Upper lobe of left lung (tissue), 6 donors: ENCODE measurements at regions not wholly inside any gene's neighbourhood (a gene's known extent, or its start where the extent isn't known, plus 50 kb on each side); places are given as distances from the start of the nearest gene placed in this dataset.

ENCODE experiments used
- ATAC-seq, 2 donors: fragments of 200-7000 bp; cut with Tn5 transposase; one replicate each; pipeline ENCODE4 v1.9.1; 2022; ENCODE audit warnings: mild to moderate bottlenecking in 2 of 2, moderate library complexity in 2 of 2; ENCODE audit not compliant: low FRiP score in 2 of 2
- DNase-seq, 2 donors: peaks; one replicate each; pipeline ENCODE4 v3.0.0-alpha.2; 2019 to 2020
- H3K27ac ChIP-seq, 4 donors: fragments of 200-600 bp; sonication (generic); one replicate each; pipeline ENCODE4 v1.5.1; 2016 to 2019
- H3K27me3 ChIP-seq, 4 donors: fragments of 200-600 bp; sonication (generic); one replicate each; pipeline ENCODE4 v1.5.1; 2017 to 2019
- H3K36me3 ChIP-seq, 4 donors: fragments of 200-600 bp; sonication (generic); one replicate each; pipeline ENCODE4 v1.5.1; 2016 to 2019
- H3K4me1 ChIP-seq, 4 donors: fragments of 200-600 bp; sonication (generic); one replicate each; pipeline ENCODE4 v1.5.1; 2018 to 2019
- H3K4me3 ChIP-seq, 4 donors: fragments of 200-600 bp; sonication (generic); one replicate each; pipeline ENCODE4 v1.5.1; 2017 to 2019; ENCODE audit warnings: mild to moderate bottlenecking in 2 of 4, moderate library complexity in 1 of 4
- H3K9me3 ChIP-seq, 4 donors: fragments of 200-600 bp; sonication (generic); one replicate each; pipeline ENCODE4 v1.5.1; 2018 to 2019
- CTCF ChIP-seq, 6 experiments: fragments of 450-650 bp in 4 of 6; fragments of 200-600 bp in 2 of 6; sonication (generic) in 2 of 6; IDR thresholded peaks; one replicate each; pipeline ENCODE4 v1.5.1; 2016 to 2019; ENCODE audit warnings: antibody characterized with exemption in 6 of 6
- EP300 ChIP-seq, 4 donors: sonication (generic); formaldehyde crosslinking; IDR thresholded peaks; one replicate each; pipeline ENCODE4 v1.5.1; 2017; ENCODE audit warnings: antibody characterized with exemption in 4 of 4, control low read depth in 2 of 4
- POLR2A ChIP-seq, 4 donors: fragments of 450-650 bp; IDR thresholded peaks; one replicate each; pipeline ENCODE4 v1.5.1; 2016 to 2017; ENCODE audit warnings: antibody characterized with exemption in 4 of 4, mild to moderate bottlenecking in 2 of 4
- POLR2AphosphoS5 ChIP-seq, 2 donors: sonication (generic); formaldehyde crosslinking; IDR thresholded peaks; one replicate each; pipeline ENCODE4 v1.5.1; 2017; ENCODE audit warnings: antibody characterized with exemption in 2 of 2
- WGBS, 2 donors: methylation state at CpG; one replicate each; pipeline ENCODE4 v1.1.5; 2017 to 2018; 5-methylcytosine and 5-hydroxymethylcytosine counted together
- donor health status: DM: no; HTN: no; CAD: no; lungs with moderate emphysema.
- donor health status: DM: no; HTN: yes; CAD: no; lungs with severe emphysema.

- Histone ChIP-seq H3K36me3 (no peaks in the 10 kb centered on the region), H3K9me3 (no peaks in the 10 kb centered on the region), H3K27me3 (no peaks in the 10 kb centered on the region), H3K4me3 (no peak overlapping the region), H3K4me1 (no peaks in the 10 kb centered on the region), H3K27ac (no peak overlapping the region)
- WGBS, 2 donors: 83 to 84% methylated on average over 5 of the region's 5 CpGs
- no peak for ATAC-seq
- DNase-seq: no peak
- TF ChIP-seq POLR2A (IDR thresholded peaks at IDR 0.05): no peak
- TF ChIP-seq POLR2AphosphoS5 (IDR thresholded peaks at IDR 0.05): no peak
- no peak for TF ChIP-seq EP300 (IDR thresholded peaks at IDR 0.05)
- TF ChIP-seq CTCF (IDR thresholded peaks at IDR 0.05): no peak
Observed at GRCh38 chr18:57923611-57924010, 120.4 kb upstream of the NEDD4L start.

- 92 to 94% methylated on average over 3 of the region's 3 CpGs for WGBS, 2 donors
- no peaks in the 10 kb centered on the region for H3K36me3 ChIP-seq
- ATAC-seq (no peak), DNase-seq (no peak)
- H3K27me3 ChIP-seq: no peaks in the 10 kb centered on the region
- H3K9me3 ChIP-seq: no peaks in the 10 kb centered on the region
- H3K4me1 ChIP-seq: no peaks in the 10 kb centered on the region
- TF ChIP-seq POLR2A (IDR thresholded peaks at IDR 0.05) (no peak), EP300 (IDR thresholded peaks at IDR 0.05) (no peak), POLR2AphosphoS5 (IDR thresholded peaks at IDR 0.05) (no peak), CTCF (IDR thresholded peaks at IDR 0.05) (no peak)
- no peak overlapping the region for H3K4me3 ChIP-seq
- H3K27ac ChIP-seq: no peak overlapping the region
Observed at GRCh38 chr18:57922885-57923284, 119.8 kb upstream of the ATP8B1 start.

GRCh38 chr18:57921708-57922107 is 118.6 kb upstream of the ATP8B1 start:
- DNase-seq: no peak
- H3K27ac ChIP-seq: no peak overlapping the region
- TF ChIP-seq POLR2A (IDR thresholded peaks at IDR 0.05): no peak
- no peak for TF ChIP-seq EP300 (IDR thresholded peaks at IDR 0.05)
- no peak for TF ChIP-seq CTCF (IDR thresholded peaks at IDR 0.05)
- no peak for TF ChIP-seq POLR2AphosphoS5 (IDR thresholded peaks at IDR 0.05)
- no peaks in the 10 kb centered on the region for H3K27me3 ChIP-seq
- ATAC-seq: no peak
- 76 to 96% methylated on average over 4 of the region's 4 CpGs for WGBS, 2 donors
- no peaks in the 10 kb centered on the region for H3K4me1 ChIP-seq
- no peaks in the 10 kb centered on the region for H3K36me3 ChIP-seq
- no peak overlapping the region for H3K4me3 ChIP-seq
- no peaks in the 10 kb centered on the region for H3K9me3 ChIP-seq

GRCh38 chr18:57920036-57920435 is 116.9 kb upstream of the ATP8B1 start:
- no peaks in the 10 kb centered on the region for H3K4me1 ChIP-seq
- ATAC-seq (no peak), DNase-seq (no peak)
- no peak overlapping the region for H3K27ac ChIP-seq
- WGBS, 2 donors: 89 to 92% methylated on average over 1 of the region's 1 CpG
- no peaks in the 10 kb centered on the region for H3K36me3 ChIP-seq
- H3K27me3 ChIP-seq: no peaks in the 10 kb centered on the region
- TF ChIP-seq CTCF (IDR thresholded peaks at IDR 0.05) (no peak), POLR2AphosphoS5 (IDR thresholded peaks at IDR 0.05) (no peak), EP300 (IDR thresholded peaks at IDR 0.05) (no peak), POLR2A (IDR thresholded peaks at IDR 0.05) (no peak)
- no peaks in the 10 kb centered on the region for H3K9me3 ChIP-seq
- H3K4me3 ChIP-seq: no peak overlapping the region

- Histone ChIP-seq H3K36me3 (no peaks in the 10 kb centered on the region), H3K27me3 (no peaks in the 10 kb centered on the region), H3K9me3 (no peaks in the 10 kb centered on the region), H3K27ac (no peak overlapping the region), H3K4me1 (no peaks in the 10 kb centered on the region), H3K4me3 (no peak overlapping the region)
- DNase-seq: no peak
- TF ChIP-seq CTCF (IDR thresholded peaks at IDR 0.05) (no peak), POLR2A (IDR thresholded peaks at IDR 0.05) (no peak), POLR2AphosphoS5 (IDR thresholded peaks at IDR 0.05) (no peak), EP300 (IDR thresholded peaks at IDR 0.05) (no peak)
- no peak for ATAC-seq
- 84 to 89% methylated on average over 3 of the region's 3 CpGs for WGBS, 2 donors
Observed at GRCh38 chr18:57918601-57919000, 115.5 kb upstream of the ATP8B1 start.
